ENCODE measurements at regions not wholly inside any gene's neighbourhood (a gene's known extent, or its start where the extent isn't known, plus 50 kb on each side); places are given as distances from the start of the nearest gene placed in this dataset.
"Not testable (repeated sequence)": the region's sequence is repeated elsewhere in the genome, so short reads cannot be mapped to it uniquely, and the experiment has no call there.

DNA sequence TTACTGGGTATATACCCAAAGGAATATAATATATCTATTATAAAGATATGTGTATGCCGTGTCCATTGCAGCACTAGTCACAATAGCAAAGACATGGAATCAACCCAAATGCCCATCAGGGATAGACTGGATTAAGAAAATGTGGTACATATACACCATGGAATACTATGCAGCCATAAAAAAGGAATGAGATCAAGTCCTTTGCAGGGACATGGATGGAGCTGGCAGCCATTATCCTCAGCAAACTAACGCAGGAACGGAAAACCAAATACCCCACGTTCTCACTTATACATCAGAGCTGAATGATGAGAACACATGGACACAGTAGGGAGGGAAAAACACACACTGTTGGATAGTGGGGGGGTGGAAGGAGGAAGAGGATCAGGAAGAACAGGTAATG lies 206.7 kb downstream of the MSX2 start:
- TF ChIP-seq, protein P1, sequence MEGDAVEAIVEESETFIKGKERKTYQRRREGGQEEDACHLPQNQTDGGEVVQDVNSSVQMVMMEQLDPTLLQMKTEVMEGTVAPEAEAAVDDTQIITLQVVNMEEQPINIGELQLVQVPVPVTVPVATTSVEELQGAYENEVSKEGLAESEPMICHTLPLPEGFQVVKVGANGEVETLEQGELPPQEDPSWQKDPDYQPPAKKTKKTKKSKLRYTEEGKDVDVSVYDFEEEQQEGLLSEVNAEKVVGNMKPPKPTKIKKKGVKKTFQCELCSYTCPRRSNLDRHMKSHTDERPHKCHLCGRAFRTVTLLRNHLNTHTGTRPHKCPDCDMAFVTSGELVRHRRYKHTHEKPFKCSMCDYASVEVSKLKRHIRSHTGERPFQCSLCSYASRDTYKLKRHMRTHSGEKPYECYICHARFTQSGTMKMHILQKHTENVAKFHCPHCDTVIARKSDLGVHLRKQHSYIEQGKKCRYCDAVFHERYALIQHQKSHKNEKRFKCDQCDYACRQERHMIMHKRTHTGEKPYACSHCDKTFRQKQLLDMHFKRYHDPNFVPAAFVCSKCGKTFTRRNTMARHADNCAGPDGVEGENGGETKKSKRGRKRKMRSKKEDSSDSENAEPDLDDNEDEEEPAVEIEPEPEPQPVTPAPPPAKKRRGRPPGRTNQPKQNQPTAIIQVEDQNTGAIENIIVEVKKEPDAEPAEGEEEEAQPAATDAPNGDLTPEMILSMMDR (IDR thresholded peaks at IDR 0.05), result not testable (repeated sequence)
- TF ChIP-seq RCOR1 (IDR thresholded peaks at IDR 0.05; ENCODE audit: low read depth, low read length); ZC3H11A (IDR thresholded peaks at IDR 0.05); ZSCAN20 (CRISPR knock-in tag; IDR thresholded peaks at IDR 0.05); RFX5 (IDR thresholded peaks at IDR 0.05); ESRRA (IDR thresholded peaks at IDR 0.05; ENCODE audit: borderline replicate concordance, low read length): not testable (repeated sequence)
- TF ChIP-seq, protein P2, sequence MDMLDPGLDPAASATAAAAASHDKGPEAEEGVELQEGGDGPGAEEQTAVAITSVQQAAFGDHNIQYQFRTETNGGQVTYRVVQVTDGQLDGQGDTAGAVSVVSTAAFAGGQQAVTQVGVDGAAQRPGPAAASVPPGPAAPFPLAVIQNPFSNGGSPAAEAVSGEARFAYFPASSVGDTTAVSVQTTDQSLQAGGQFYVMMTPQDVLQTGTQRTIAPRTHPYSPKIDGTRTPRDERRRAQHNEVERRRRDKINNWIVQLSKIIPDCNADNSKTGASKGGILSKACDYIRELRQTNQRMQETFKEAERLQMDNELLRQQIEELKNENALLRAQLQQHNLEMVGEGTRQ (IDR thresholded peaks at IDR 0.05), result not testable (repeated sequence)

All from A549 (cell line).